Activated T-cell treated with anti-CD3 and anti-CD28 coated beads, Interleukin-2, amount 50 U/mL, for 24 hours (primary cell): ENCODE measurements at regions not wholly inside any gene's neighbourhood (a gene's known extent, or its start where the extent isn't known, plus 50 kb on each side); places are given as distances from the start of the nearest gene placed in this dataset.

ENCODE experiments used
- DNase-seq: peaks from one replicate; pipeline ENCODE4 v3.0.0-alpha.2; 2020
- H3K27ac Mint-ChIP-seq: 2 replicates; pipeline ENCODE4 v1.8.0; 2020; ENCODE audit warnings: mild to moderate bottlenecking, mixed read lengths
- H3K27me3 Mint-ChIP-seq: 2 replicates; pipeline ENCODE4 v1.8.0; 2020; ENCODE audit warnings: mixed read lengths
- H3K36me3 Mint-ChIP-seq: 2 replicates; pipeline ENCODE4 v1.8.0; 2020; ENCODE audit warnings: low read depth, mixed read lengths
- H3K4me1 Mint-ChIP-seq: 2 replicates; pipeline ENCODE4 v1.8.0; 2020; ENCODE audit warnings: low read depth, mixed read lengths
- H3K4me3 Mint-ChIP-seq: 2 replicates; pipeline ENCODE4 v1.8.0; 2020; ENCODE audit warnings: mild to moderate bottlenecking, moderate library complexity, mixed read lengths
- H3K9me3 Mint-ChIP-seq: 2 replicates; pipeline ENCODE4 v1.8.0; 2020; ENCODE audit warnings: mixed read lengths

GRCh38 chr16:48892893-48893292 is 282.9 kb upstream of the N4BP1 start:
- Mint-ChIP-seq H3K27ac (no peak overlapping the region), H3K27me3 (no peaks in the 10 kb centered on the region), H3K4me1 (no peaks in the 10 kb centered on the region), H3K4me3 (no peak overlapping the region), H3K36me3 (no peaks in the 10 kb centered on the region), H3K9me3 (no peaks in the 10 kb centered on the region)
- no peak for DNase-seq

GRCh38 chr16:48887646-48888210 is 277.7 kb upstream of the N4BP1 start:
- Mint-ChIP-seq H3K4me1 (no peaks in the 10 kb centered on the region), H3K27me3 (no peaks in the 10 kb centered on the region), H3K27ac (no peak overlapping the region), H3K36me3 (no peaks in the 10 kb centered on the region), H3K4me3 (no peak overlapping the region), H3K9me3 (no peaks in the 10 kb centered on the region)
- no peak for DNase-seq

GRCh38 chr16:48885471-48885870 is 275.5 kb upstream of the N4BP1 start:
- Mint-ChIP-seq H3K9me3 (no peaks in the 10 kb centered on the region), H3K4me3 (no peak overlapping the region), H3K36me3 (no peaks in the 10 kb centered on the region), H3K27ac (no peak overlapping the region), H3K27me3 (no peaks in the 10 kb centered on the region), H3K4me1 (no peaks in the 10 kb centered on the region)
- DNase-seq: no peak

DNA sequence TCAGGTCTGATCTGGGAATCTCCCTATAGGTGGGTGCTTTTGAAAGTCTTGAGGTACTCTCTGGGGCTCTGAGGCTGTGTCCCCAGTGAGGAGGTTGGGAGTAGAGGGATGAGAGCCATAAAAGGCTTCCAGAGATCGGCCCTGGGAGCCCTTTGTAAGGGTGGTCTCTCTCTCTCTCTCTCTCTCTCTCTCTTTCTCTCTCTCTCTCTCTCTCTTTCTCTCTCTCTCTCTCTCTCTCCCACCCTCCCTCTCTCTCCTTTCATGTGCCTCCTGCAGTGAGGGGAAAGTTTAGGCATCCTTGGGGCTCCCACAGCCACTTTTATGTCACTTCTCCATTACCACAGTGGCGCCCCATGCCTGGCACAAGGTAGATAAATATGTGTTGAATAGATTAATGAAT is 271.3 kb upstream of the N4BP1 start:
- no peaks in the 10 kb centered on the region for H3K4me1 Mint-ChIP-seq

GRCh38 chr16:48879223-48880122 is 269.5 kb upstream of the N4BP1 start:
- Mint-ChIP-seq H3K36me3 (no peaks in the 10 kb centered on the region), H3K27ac (no peak overlapping the region), H3K9me3 (no peaks in the 10 kb centered on the region), H3K4me1 (no peaks in the 10 kb centered on the region), H3K4me3 (no peak overlapping the region), H3K27me3 (no peaks in the 10 kb centered on the region)
- no peak for DNase-seq

More for the DNA sequence above, 271.3 kb upstream of the N4BP1 start:
- Mint-ChIP-seq H3K36me3 (no peaks in the 10 kb centered on the region), H3K4me3 (no peak overlapping the region), H3K9me3 (no peaks in the 10 kb centered on the region), H3K27ac (no peak overlapping the region), H3K27me3 (no peaks in the 10 kb centered on the region)
- DNase-seq: no peak

GRCh38 chr16:48877946-48878345 is 268.0 kb upstream of the N4BP1 start:
- no peak overlapping the region for H3K27ac Mint-ChIP-seq

GRCh38 chr16:48870141-48870540 is 260.2 kb upstream of the N4BP1 start:
- no peak for DNase-seq
- no peaks in the 10 kb centered on the region for H3K27me3 Mint-ChIP-seq
- H3K4me1 Mint-ChIP-seq: no peaks in the 10 kb centered on the region
- H3K9me3 Mint-ChIP-seq: no peaks in the 10 kb centered on the region
- H3K4me3 Mint-ChIP-seq: no peak overlapping the region
- no peaks in the 10 kb centered on the region for H3K36me3 Mint-ChIP-seq
- H3K27ac Mint-ChIP-seq: no peak overlapping the region

More at GRCh38 chr16:48877946-48878345, 268.0 kb upstream of the N4BP1 start:
- Mint-ChIP-seq H3K9me3 (no peaks in the 10 kb centered on the region), H3K27me3 (no peaks in the 10 kb centered on the region), H3K4me1 (no peaks in the 10 kb centered on the region), H3K4me3 (no peak overlapping the region), H3K36me3 (no peaks in the 10 kb centered on the region)
- no peak for DNase-seq

DNA sequence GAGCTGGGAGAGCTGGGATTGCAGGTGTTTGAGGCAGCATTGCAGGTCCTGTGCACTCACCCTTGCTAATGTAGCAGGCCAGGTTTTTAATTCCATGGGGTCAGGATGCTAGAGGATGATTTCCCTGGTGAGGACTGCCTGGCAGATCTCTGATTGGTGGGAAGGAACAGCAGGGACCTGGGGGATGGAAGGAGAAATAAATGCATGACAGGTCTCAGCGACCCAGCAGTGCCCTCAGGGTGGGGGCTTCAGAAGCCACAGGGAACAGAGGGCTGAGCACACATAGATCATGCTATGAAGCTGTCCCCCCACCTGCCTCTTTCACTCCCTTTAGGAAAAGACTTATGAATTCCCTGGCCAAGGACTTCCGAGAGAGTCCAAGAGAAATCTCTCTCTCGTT is 255.5 kb upstream of the N4BP1 start:
- H3K4me1 Mint-ChIP-seq: no peaks in the 10 kb centered on the region
- no peak overlapping the region for H3K4me3 Mint-ChIP-seq
- no peak for DNase-seq
- no peaks in the 10 kb centered on the region for H3K36me3 Mint-ChIP-seq
- no peaks in the 10 kb centered on the region for H3K27me3 Mint-ChIP-seq
- H3K27ac Mint-ChIP-seq: no peak overlapping the region
- peaks cover 11% of the 10 kb centered on the region for H3K9me3 Mint-ChIP-seq

DNA sequence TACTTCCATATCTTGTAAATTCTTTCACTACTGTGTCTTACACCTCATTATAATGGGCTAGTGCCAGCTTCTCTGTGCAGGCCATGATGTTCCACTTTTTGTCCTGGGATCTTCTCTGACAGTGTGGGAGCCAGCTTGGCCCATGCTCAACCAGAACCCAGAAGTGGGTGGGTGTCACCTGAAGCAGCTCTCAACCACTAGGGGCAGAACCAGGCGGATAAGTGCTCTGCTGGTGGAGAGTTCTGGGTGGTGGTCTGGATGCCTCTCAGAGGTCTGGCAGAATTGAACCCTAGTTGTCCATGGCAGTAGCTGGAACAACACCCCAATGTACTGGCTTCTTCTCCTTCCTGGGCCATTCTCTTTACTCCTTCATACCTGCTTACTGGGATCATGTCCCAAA is 254.1 kb upstream of the N4BP1 start:
- Mint-ChIP-seq H3K27ac (no peak overlapping the region), H3K27me3 (no peaks in the 10 kb centered on the region), H3K36me3 (no peaks in the 10 kb centered on the region), H3K9me3 (peaks cover 11% of the 10 kb centered on the region), H3K4me1 (no peaks in the 10 kb centered on the region), H3K4me3 (no peak overlapping the region)
- DNase-seq: no peak

DNA sequence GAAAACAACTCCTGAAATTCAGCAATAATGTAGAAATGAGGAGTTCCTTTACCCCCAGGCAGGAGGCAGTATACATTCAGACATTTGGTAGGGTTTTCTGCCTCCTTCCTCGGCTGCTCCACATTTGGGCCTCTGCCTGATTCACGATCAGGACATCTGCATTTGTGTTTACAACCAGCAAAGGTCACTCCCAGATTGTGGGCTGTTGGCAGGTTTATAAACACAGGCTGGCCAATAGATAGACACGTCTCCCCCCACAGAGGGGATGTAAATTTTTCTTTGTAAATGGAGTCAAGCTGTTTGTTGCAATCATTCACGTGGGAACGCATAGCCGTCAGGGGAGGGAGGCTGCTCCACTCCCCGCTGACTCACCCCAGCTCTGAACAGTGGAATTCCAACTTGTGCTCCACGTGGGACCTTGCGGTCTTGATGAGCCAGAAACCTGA is 252.1 kb upstream of the N4BP1 start:
- Mint-ChIP-seq H3K27me3 (no peaks in the 10 kb centered on the region), H3K4me3 (no peak overlapping the region), H3K27ac (no peak overlapping the region), H3K9me3 (peaks cover 11% of the 10 kb centered on the region), H3K36me3 (no peaks in the 10 kb centered on the region), H3K4me1 (no peaks in the 10 kb centered on the region)
- DNase-seq: no peak

- no peak for DNase-seq
- H3K27ac Mint-ChIP-seq: no peak overlapping the region
- peaks cover 11% of the 10 kb centered on the region for H3K9me3 Mint-ChIP-seq
- H3K4me3 Mint-ChIP-seq: no peak overlapping the region
- no peaks in the 10 kb centered on the region for H3K36me3 Mint-ChIP-seq
- no peaks in the 10 kb centered on the region for H3K27me3 Mint-ChIP-seq
- H3K4me1 Mint-ChIP-seq: no peaks in the 10 kb centered on the region
Observed at GRCh38 chr16:48860341-48860740, 250.4 kb upstream of the N4BP1 start.

- Mint-ChIP-seq H3K36me3 (no peaks in the 10 kb centered on the region), H3K27ac (no peak overlapping the region), H3K9me3 (no peaks in the 10 kb centered on the region), H3K4me1 (no peaks in the 10 kb centered on the region), H3K4me3 (no peak overlapping the region), H3K27me3 (no peaks in the 10 kb centered on the region)
- DNase-seq: no peak
Observed at GRCh38 chr16:48852951-48853350, 243.0 kb upstream of the N4BP1 start.

- no peak overlapping the region for H3K27ac Mint-ChIP-seq
- H3K4me3 Mint-ChIP-seq: no peak overlapping the region
- H3K9me3 Mint-ChIP-seq: no peaks in the 10 kb centered on the region
- DNase-seq: no peak
- no peaks in the 10 kb centered on the region for H3K36me3 Mint-ChIP-seq
- no peaks in the 10 kb centered on the region for H3K27me3 Mint-ChIP-seq
- no peaks in the 10 kb centered on the region for H3K4me1 Mint-ChIP-seq
Observed at GRCh38 chr16:48852458-48852857, 242.5 kb upstream of the N4BP1 start.

DNA sequence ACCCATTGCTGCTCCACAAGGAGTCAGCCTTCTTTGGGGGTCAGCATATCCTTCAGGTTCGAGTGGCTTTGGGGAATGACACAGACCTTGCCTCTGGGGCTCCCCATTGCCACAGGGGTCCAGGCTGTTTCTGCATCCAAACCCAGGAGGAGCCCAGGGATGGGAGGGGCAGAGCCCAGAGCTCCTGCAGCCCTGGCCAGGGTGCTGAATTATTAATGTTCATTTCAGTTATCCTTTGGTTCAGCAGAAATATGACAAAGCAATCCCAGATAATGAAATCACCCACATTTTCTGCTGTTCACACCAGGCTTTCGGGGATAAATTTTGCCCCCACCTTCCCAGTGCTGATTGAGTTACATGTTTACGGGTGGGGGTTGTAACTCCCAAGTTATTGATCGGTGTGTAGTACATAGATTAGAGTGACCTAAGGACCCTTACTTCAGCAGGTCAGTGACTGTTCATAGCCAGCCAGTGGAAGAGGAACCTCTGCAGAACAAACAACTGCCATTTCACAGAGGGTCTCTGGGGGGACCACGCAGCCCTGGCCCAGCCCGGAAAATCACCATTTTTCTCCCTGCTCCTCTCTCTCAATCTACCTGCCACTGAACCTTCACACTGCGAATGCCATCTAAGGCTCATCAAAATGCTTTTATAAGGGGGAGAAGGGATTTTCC is 240.3 kb upstream of the N4BP1 start:
- no peak overlapping the region for H3K4me3 Mint-ChIP-seq
- no peaks in the 10 kb centered on the region for H3K9me3 Mint-ChIP-seq
- H3K27ac Mint-ChIP-seq: no peak overlapping the region
- H3K27me3 Mint-ChIP-seq: no peaks in the 10 kb centered on the region
- H3K36me3 Mint-ChIP-seq: no peaks in the 10 kb centered on the region
- DNase-seq: no peak
- no peaks in the 10 kb centered on the region for H3K4me1 Mint-ChIP-seq

DNA sequence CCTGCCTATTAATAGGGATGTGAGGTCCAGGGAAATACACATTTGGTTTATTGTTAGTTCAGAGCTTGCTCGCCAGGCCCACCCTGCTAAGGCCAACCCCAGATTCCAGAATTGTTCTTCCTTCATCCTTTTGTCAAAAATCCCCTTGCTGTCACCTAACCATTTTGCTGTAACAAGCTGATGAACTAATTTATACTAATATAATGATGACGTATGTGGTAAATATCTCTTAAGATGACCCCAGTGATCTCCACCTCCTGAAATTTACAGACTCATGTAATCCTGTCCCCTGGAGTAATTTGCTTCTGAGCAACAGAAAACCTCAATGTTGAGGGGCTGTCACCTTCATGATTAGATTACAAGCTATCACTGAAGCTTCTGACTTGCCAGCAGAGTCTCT is 236.3 kb upstream of the N4BP1 start:
- no peaks in the 10 kb centered on the region for H3K27me3 Mint-ChIP-seq
- no peak overlapping the region for H3K4me3 Mint-ChIP-seq
- no peaks in the 10 kb centered on the region for H3K36me3 Mint-ChIP-seq
- DNase-seq: no peak
- H3K4me1 Mint-ChIP-seq: no peaks in the 10 kb centered on the region
- no peaks in the 10 kb centered on the region for H3K9me3 Mint-ChIP-seq
- no peak overlapping the region for H3K27ac Mint-ChIP-seq
